ENCODE measurements at regions not wholly inside any gene's neighbourhood (a gene's known extent, or its start where the extent isn't known, plus 50 kb on each side); places are given as distances from the start of the nearest gene placed in this dataset.
"Not testable (repeated sequence)": the region's sequence is repeated elsewhere in the genome, so short reads cannot be mapped to it uniquely, and the experiment has no call there.

- ChIA-PET CTCF (no interaction called here), POLR2A (ENCODE audit: low non-redundant PET) (no interaction called here)
- no peak for DNase-seq (ENCODE audit: low spot score)
These were observed 138.9 kb upstream of the SLC13A1 start for GRCh38 chr7:123338688-123339087.

GRCh38 chr7:123329988-123330643 is 130.3 kb upstream of the SLC13A1 start:
- no peak for TF ChIP-seq CTCF (conservative IDR thresholded peaks at IDR 0.05; ENCODE audit: low read depth)
- CTCF ChIA-PET = no interaction called here

More at GRCh38 chr7:123338688-123339087, 138.9 kb upstream of the SLC13A1 start:
- no peak for TF ChIP-seq CTCF (conservative IDR thresholded peaks at IDR 0.05; ENCODE audit: low read depth)
- no peak overlapping the region for H3K27ac ChIP-seq

GRCh38 chr7:123327661-123328060 is 127.9 kb upstream of the SLC13A1 start:
- POLR2A ChIA-PET (ENCODE audit: low non-redundant PET) = no interaction called here
- TF ChIP-seq CTCF (conservative IDR thresholded peaks at IDR 0.05; ENCODE audit: low read depth) = no peak
- H3K27ac ChIP-seq = no peak overlapping the region
- DNase-seq (ENCODE audit: low spot score) = no peak
- CTCF ChIA-PET = no interaction called here

More at GRCh38 chr7:123329988-123330643, 130.3 kb upstream of the SLC13A1 start:
- no peak overlapping the region for H3K27ac ChIP-seq
- POLR2A ChIA-PET (ENCODE audit: low non-redundant PET) = no interaction called here
- DNase-seq (ENCODE audit: low spot score) = no peak

GRCh38 chr7:123324283-123324682 is 124.5 kb upstream of the SLC13A1 start:
- DNase-seq (ENCODE audit: low spot score) = no peak
- no peak overlapping the region for H3K27ac ChIP-seq
- POLR2A ChIA-PET (ENCODE audit: low non-redundant PET) = no interaction called here
- CTCF ChIA-PET = no interaction called here
- TF ChIP-seq CTCF (conservative IDR thresholded peaks at IDR 0.05; ENCODE audit: low read depth) = no peak

GRCh38 chr7:123323689-123324088 is 123.9 kb upstream of the SLC13A1 start:
- H3K27ac ChIP-seq = no peak overlapping the region
- CTCF ChIA-PET = interaction anchor here (0.6 kb wide), 1 partner anchor 524 kb away, joined by 4 read pairs; no protein-coding TSS in a partner anchor
- TF ChIP-seq CTCF (conservative IDR thresholded peaks at IDR 0.05; ENCODE audit: low read depth) = no peak
- POLR2A ChIA-PET (ENCODE audit: low non-redundant PET) = no interaction called here
- no peak for DNase-seq (ENCODE audit: low spot score)

GRCh38 chr7:123321578-123321977 is 121.8 kb upstream of the SLC13A1 start:
- CTCF ChIA-PET; H3K27ac ChIP-seq; DNase-seq (ENCODE audit: low spot score); POLR2A ChIA-PET (ENCODE audit: low non-redundant PET): not testable (repeated sequence)

GRCh38 chr7:123319911-123320310 is 120.1 kb upstream of the SLC13A1 start:
- no peak for TF ChIP-seq CTCF (conservative IDR thresholded peaks at IDR 0.05; ENCODE audit: low read depth)
- DNase-seq (ENCODE audit: low spot score) = no peak
- POLR2A ChIA-PET (ENCODE audit: low non-redundant PET) = no interaction called here
- H3K27ac ChIP-seq = no peak overlapping the region
- CTCF ChIA-PET = interaction anchor here (0.7 kb wide), 1 partner anchor 1101 kb away, joined by 3 read pairs; no protein-coding TSS in a partner anchor

All from RWPE1 (cell line).